ENCODE measurements at regions not wholly inside any gene's neighbourhood (a gene's known extent, or its start where the extent isn't known, plus 50 kb on each side); places are given as distances from the start of the nearest gene placed in this dataset.

DNA sequence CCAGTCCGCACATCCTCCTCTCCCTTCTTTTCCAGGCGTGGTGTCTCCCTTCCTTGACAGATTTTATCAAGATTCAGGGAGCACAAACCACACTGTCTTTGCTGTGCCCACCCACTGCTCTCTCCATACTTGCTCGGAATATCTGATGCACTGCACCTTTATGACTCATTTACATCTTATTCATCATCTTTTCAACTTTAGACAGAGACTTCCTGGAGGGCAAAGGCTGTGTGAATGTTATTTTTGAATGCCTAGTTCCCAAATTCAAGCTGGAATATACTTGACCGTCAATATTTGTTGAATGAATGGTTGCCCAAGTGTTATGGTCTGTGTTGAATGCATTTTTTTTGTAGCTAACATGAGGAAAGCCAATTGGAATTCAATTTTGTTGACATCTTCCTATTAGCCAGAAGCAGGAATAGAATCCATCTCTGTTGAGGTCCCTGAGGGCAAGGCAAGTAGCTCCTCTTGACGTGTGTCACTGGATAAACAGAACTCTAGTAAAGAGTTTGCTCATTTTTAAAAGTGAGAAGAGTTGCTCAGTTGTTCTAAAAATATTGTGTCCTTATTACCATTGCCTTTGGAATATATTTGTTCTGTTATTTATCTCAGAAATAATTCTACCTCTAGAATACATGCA is 95.0 kb downstream of the KLF6 start:
- DNase-seq: no peak

- no peak for DNase-seq
Measured at GRCh38 chr10:3687510-3688081, 97.4 kb downstream of the KLF6 start.

- DNase-seq: no peak
Measured at GRCh38 chr10:3685384-3685783, 99.6 kb downstream of the KLF6 start.

DNA sequence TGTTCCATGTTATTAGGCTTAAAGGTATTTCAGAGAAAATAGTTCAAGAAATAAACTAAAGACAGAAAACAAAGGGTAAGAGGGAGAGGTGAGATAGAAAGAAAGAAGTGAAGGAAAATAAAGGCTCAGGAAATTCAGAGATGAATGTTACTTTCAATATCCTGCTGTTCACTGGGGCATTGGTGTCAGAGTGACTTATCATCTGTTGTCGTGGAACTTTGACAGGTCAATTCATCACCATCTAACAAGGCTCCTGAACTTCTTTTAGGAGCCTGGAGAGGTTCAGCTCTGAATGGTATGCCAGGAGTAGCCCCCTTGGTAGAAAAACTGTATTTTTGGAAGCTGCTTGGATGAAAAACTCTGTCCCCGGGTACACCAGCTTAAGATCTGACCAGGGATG is 100.1 kb downstream of the KLF6 start:
- no peak for DNase-seq

DNA sequence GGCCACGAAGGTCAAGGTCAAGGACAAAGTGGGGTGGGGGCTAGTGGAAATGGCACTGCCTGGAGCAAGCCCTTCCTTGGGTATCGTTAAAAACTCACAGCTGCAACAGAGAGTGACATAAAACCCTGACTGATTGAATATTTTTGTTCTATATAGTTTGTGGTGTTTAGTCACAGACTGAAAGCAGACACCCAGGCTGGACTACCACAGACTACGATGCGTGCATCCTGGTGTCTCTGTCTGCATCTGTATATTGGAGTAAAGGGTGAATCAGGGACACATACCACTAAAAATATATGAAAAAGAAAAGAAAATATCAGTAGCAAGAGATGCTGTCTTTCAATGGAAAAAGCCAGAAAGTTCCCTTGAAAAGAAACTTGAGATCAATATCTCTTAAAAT is 101.4 kb downstream of the KLF6 start:
- DNase-seq: no peak

- DNase-seq: no peak
Measured at GRCh38 chr10:3682745-3683144, 102.3 kb downstream of the KLF6 start.

DNA sequence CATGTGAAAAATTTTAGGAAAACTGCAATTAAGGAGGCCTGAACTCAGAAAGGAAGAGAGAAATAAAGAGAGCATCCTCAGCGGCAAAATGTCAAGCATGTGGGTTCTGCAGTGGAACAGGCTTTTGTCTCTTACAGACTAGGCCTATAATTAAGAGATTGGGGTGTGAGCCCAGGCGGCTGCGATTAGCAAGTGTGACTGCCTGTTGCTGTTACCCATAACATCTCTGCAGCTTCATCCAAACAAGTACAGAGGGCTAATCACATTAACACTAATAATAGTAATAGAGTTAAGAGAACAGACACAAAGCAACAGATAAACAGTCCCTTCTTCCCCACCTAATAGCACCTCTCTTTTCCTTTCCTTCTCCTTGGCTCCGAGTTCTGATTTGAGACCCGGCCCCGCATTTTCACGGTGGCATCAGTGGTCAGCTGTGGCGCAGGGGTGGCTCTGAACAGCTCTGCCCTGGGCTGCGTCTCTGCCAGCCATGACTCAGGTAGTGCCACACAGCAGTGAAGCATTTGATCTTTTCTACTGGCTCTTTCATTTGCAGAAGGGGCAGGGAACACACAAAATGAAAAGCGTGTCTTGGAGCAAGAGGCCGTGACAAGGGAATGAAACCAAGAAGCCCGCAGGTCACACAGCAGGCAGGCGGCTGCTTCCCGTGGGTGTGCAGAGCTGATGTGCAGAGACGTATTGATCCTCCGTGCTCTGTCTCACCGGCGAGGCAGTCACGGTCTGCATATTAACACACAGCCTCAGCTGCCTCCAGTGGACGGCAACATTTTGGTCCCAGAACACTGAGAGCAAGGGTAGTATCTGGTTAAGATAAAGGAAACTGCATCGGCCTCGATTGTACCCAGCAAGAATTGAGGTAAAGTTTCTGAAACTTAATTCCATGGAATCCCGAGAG is 103.1 kb downstream of the KLF6 start:
- DNase-seq: peak; percentile 56

DNA sequence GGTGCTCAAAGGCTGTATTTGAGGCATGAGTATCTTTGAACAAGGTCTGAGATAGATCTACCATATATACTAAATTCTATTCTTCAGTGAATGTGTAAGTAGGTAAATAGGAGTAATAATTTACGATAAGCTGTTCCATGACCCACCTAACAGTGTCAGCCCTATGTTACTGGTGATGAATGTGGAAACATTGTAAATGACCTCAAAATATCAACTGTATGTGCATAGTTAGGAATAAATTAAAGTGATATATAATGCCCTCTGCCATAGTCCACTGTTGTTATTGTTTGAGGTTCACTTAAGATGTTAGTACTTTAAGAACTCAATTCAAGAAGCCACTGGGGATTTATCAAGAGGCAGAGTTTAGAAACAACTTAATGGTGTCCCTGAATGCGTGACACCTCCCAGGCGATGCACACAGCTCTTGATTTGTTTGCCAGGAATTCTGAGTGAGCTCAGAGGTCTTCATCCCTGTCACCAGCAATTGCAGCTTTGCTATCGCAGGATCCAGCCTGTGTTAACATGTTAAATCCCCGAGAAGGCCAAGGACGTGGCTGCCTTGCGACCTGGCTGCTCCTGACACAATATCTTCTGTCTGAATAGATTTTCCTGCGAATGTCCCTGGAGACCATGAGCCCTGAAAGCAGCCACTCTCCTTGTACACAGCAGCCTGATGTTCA is 104.9 kb downstream of the KLF6 start:
- DNase-seq: peak; percentile 44

- DNase-seq: no peak
Measured at GRCh38 chr10:3678629-3679227, 106.3 kb downstream of the KLF6 start.

DNA sequence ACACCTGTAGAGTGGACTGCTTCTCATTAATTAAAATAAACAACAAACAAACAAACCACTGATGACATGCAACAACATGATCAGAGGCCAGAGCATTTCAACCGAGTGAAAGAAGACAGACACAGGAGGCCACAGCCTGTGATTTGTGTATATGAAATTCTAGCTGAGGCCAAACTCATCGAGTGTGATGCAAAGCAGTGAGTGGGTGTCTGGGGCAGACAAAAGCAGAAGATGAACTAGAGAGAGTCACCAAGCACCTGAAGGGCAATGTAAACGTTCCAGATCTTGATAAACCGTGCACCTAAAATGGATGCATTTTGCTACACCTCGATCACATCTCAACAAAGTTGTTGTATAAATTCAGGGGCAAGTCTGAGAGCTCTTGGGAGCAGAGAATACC is 108.4 kb downstream of the KLF6 start:
- no peak for DNase-seq

- DNase-seq: no peak
Measured at GRCh38 chr10:3672220-3672619, 112.8 kb downstream of the KLF6 start.

- DNase-seq: no peak
Measured at GRCh38 chr10:3671386-3671955, 113.5 kb downstream of the KLF6 start.

- DNase-seq: no peak
Measured at GRCh38 chr10:3668966-3669330, 116.1 kb downstream of the KLF6 start.

DNA sequence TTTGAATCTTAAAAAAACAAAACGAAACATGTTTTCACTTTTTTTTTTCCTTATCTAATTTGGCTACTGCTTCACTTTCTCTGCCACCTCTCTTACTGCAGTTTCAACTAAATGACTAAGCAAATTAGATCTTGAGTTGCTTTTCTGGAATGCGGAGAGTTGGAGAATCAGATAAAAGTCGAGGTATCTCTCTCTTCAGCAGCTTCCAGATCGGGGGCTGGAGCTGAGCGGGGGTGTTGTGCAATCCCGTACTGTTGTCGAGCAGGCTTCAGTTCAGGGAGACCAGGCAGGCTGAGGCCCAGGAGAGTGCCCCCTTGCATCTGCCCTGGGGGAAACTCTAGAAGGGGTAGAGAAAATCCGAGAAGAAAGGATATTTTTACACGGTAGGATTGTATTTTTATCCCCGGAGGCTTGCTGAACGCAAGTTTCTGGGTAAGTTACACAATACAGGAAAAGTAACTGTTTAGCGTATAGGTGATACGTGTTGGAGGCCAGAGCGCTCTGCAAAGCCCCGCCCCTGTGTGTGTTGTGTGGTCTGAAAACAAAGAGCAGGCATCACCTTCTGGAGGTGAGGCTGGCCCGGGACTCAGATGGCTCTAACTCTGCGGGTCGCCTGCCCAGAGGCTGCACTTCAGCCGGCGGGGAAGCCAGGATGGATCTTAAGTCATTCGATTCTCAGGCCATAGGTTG is 116.6 kb downstream of the KLF6 start:
- peak; percentile 36 for DNase-seq

GRCh38 chr10:3666525-3667302 is 118.3 kb downstream of the KLF6 start:
- peak; percentile 63 for DNase-seq

GRCh38 chr10:3665316-3665908 is 119.6 kb downstream of the KLF6 start:
- DNase-seq: no peak

- no peak for DNase-seq
Measured at GRCh38 chr10:3662775-3663174, 122.2 kb downstream of the KLF6 start.

DNA sequence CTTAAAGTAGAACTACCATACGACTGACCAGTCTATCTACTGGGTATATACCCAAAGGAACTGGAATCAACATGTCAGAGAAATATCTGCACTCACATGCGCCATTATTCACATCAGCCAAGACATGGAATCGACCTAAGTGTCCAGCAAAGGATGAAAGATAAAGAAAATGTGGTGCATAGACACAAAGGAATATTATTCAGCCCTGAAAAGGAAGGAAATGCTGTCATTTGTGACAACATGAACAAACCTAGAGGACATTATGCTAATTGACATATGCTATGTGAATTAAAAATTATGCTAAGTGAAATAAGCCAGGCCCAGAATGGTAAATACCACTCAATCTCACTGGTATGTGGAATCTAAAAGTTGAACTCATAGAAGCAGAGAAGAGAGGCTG is 123.7 kb downstream of the KLF6 start:
- DNase-seq: no peak

DNA sequence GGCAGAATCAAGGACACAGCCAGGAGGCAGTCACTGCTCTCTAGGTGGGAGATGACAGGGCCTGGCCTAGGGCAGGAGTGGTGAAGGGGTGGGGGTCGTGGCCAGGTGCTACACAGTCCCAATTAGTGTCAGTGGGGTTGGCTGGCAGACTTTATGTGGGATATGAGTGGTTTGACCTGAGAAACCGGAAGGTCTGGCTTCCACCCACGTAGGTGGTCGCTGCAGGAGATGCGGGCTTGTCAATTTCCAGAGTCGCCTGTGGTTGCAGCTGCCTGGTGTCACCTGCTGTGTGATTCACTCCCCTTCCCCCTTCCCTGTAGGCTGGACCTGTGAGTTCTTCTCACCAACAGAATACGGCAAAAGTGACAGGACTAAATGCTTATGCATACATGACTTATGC is 124.3 kb downstream of the KLF6 start:
- DNase-seq: no peak

DNA sequence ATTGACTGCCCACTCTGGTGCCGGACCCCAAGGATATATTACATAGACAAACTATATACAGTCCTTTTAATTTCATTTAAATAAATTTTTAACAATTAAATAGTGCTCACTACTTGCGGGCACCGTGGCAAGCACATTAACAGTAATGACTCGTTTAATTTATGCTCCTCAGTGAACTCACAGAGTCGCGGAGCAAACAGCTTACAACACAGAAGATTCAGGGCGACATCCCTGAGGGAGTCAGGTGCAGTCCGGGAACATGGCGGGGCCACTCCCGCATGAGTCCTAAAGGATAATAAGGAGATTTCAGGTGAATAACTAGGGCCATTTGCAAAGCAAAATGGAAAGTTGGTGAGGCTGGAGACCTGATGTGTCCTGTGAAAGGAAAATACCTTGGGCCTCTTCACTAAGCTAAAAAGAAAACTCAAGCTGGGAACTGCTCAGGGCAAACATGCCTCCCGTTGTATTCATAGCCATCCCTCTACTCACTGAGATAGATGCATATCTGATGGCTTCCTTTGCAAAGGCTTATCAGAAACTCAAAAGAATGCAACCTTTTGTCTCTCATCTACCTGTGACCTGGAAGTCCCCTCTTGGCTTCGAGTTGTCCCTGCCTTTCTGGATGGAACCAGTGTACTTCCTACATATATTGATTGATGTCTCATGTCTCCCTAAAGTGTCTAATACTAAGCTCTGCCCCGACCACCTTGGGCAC is 125.6 kb downstream of the KLF6 start:
- no peak for DNase-seq
